Bronchial epithelial cell (primary cell): ENCODE measurements at regions not wholly inside any gene's neighbourhood (a gene's known extent, or its start where the extent isn't known, plus 50 kb on each side); places are given as distances from the start of the nearest gene placed in this dataset.
"Not testable (repeated sequence)": the region's sequence is repeated elsewhere in the genome, so short reads cannot be mapped to it uniquely, and the experiment has no call there.

Experiments
- DNase-seq: peaks from one replicate; pipeline ENCODE4 v3.0.0-alpha.2; 2010; ENCODE audit warnings: low read depth
- FAIRE-seq: peaks from 2 replicates; lab custom pipeline; 2011; peaks lifted over from hg19 to GRCh38; lab: Jason Lieb, UNC
- H3K27me3 ChIP-seq: 2 replicates; pipeline ENCODE4 v1.5.1; 2011; ENCODE audit warnings: low read length; ENCODE audit not compliant: control insufficient read depth, insufficient read depth
- H3K36me3 ChIP-seq: 2 replicates; pipeline ENCODE4 v1.5.1; 2011; ENCODE audit warnings: low read length; ENCODE audit not compliant: control insufficient read depth, insufficient read depth
- H3K4me3 ChIP-seq: 2 replicates; pipeline ENCODE4 v1.5.1; 2011; ENCODE audit warnings: mild to moderate bottlenecking, low read depth, low read length, control low read depth
- CTCF ChIP-seq: IDR thresholded peaks from 2 replicates; pipeline ENCODE4 v1.5.1; 2011; ENCODE audit warnings: mild to moderate bottlenecking, moderate library complexity, low read length, control low read depth, inconsistent platforms; ENCODE audit not compliant: insufficient read depth, severe bottlenecking

DNA sequence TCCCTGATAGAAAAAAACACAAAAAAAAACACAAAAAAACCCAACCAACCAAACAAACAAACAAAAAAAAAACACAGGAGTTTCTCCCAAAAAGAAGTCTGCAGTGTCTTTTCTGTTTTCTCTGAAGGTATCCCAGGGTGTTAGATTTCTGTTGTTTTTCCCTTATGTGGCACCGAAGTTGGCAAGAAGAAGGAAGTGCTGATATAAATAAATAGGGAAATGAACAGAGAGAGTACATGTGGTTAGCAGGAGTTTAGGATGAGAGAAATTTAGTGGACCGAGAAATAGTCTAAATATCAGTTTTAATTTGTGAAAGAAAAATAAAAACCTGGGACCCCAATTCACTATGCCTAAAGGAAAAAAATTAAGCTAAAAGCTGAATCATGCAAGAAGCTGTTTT, 287.0 kb upstream of the SGCG start:
- Histone ChIP-seq H3K36me3 (no peaks in the 10 kb centered on the region), H3K4me3 (no peak overlapping the region), H3K27me3 (no peaks in the 10 kb centered on the region)
- no peak for FAIRE-seq
- no peak for DNase-seq
- no peak for TF ChIP-seq CTCF

- Histone ChIP-seq H3K4me3 (no peak overlapping the region), H3K27me3 (no peaks in the 10 kb centered on the region), H3K36me3 (no peaks in the 10 kb centered on the region)
- FAIRE-seq: no peak
- DNase-seq: no peak
- no peak for TF ChIP-seq CTCF
Observed at GRCh38 chr13:22897571-22898314, 283.0 kb upstream of the SGCG start.

DNA sequence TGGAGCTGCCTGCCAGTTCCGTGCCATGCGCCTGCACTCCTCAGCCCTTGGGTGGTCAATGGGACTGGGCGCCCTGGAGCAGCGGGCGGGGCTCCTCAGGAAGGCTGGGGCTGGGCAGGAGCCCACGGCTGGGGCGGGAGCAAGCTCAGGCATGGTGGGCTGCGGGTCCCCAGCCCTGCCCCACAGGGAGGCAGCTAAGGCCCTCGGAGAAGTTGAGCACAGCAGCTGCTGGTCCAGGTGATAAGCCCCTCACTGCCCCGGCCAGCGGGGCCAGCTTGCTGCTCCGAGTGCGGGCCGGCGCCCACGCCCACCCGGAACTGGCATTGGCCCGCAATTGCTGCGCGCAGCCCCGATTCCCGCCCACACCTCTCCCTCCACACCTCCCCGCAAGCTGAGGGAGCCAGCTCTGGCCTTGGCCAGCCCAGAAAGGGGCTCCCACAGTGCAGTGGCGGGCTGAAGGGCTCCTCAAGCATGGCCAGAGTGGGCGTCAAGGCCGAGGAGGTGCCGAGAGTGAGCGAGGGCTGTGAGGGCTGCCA, 280.3 kb upstream of the SGCG start:
- not testable (repeated sequence) for H3K4me3 ChIP-seq, H3K27me3 ChIP-seq, FAIRE-seq, DNase-seq, H3K36me3 ChIP-seq

DNA sequence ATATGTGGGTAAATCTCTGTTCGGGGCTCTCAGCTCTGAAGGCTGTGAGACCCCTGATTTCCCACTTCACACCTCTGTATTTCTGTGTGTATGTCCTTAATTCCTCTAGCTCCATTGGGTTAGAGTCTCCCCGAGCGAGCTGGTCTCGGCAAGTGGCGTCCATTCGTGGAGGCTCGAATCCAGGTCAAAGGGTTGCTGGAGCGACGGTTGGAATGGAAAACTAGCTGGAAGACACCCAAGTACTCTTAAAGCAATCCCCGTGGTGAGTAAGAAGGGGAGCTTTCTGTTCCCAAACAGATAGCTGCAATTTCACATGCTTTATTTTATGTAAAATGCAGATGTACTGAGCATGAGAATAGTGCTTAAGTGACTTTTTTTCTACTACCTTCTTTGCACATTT, 277.5 kb upstream of the SGCG start:
- no peak overlapping the region for H3K4me3 ChIP-seq

GRCh38 chr13:22903925-22904324, 276.9 kb upstream of the SGCG start:
- H3K4me3 ChIP-seq: no peak overlapping the region
- H3K36me3 ChIP-seq: no peaks in the 10 kb centered on the region
- no peak for TF ChIP-seq CTCF
- FAIRE-seq (no peak), DNase-seq (no peak)
- no peaks in the 10 kb centered on the region for H3K27me3 ChIP-seq

More for the DNA sequence above, 277.5 kb upstream of the SGCG start:
- H3K27me3 ChIP-seq: no peaks in the 10 kb centered on the region
- DNase-seq (no peak), FAIRE-seq (no peak)
- no peaks in the 10 kb centered on the region for H3K36me3 ChIP-seq
- TF ChIP-seq CTCF: no peak

GRCh38 chr13:22915442-22916082, 265.2 kb upstream of the SGCG start:
- Histone ChIP-seq H3K36me3 (no peaks in the 10 kb centered on the region), H3K4me3 (peak overlapping the region; percentile 71), H3K27me3 (no peaks in the 10 kb centered on the region)
- TF ChIP-seq CTCF: peak; percentile 11
- no peak for FAIRE-seq
- peak; percentile 23 for DNase-seq

DNA sequence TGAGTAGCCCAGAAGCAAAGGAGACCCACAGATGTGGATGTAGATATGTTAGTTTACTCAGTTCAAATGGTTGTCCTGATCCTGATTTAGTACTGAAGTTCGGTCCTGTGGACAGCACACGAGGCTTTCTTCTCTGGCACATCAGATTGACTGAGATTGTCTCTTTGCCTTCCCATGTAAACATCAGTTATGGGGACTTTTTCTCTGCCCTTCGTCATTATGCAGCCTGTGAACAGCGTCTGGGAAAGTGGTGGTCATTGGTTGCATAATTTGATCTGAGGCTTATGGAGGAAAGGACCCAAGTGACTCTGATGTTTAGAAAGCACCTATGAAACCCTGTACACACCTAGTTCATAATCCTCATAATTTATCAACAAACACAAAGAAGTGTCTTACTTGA, 264.5 kb upstream of the SGCG start:
- H3K27me3 ChIP-seq, DNase-seq, H3K36me3 ChIP-seq: not testable (repeated sequence)
- H3K4me3 ChIP-seq: peak overlapping the region; percentile 71
- peak; percentile 89 for FAIRE-seq
